KG1 (cell line): ENCODE measurements at regions not wholly inside any gene's neighbourhood (a gene's known extent, or its start where the extent isn't known, plus 50 kb on each side); places are given as distances from the start of the nearest gene placed in this dataset.

Experiments
- DNase-seq: peaks from one replicate; lab custom pipeline; 2025; lab: John Stamatoyannopoulos, UW

DNA sequence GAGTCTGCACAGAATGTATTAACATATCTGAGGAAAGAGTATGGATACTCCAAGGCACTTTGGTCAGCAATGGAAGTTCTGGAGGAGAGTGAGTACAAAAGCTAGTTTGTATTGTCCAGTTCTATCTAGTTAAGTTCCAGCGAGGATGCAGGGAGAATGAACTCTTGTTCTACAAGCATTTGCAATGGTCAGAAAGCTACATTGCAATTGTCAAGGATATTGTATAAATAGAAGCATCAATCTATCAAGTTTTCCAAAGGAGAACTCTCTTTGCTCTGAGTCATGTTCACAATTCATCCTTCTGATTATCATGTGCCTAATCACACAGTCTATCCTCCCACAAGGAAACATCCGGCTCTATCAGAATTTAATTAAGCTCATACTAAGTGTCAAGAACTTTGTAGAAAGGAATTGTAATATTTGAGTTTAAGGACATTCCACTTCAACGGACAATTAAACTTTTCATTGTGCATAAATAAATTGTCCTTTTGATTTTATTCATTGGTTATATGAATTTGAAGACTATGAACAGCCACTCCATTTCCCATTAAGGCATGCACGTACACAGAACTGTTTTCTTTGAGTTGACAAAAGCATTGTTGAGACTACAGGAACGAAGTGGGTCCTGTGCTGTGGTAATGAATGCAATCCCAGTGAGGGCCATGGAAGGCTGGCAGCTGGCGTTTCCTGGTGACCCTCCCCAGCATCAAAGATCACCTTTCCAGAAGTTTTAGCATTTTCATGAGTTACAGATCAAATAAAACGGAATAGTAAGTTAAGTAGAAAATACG is 973.5 kb upstream of the GOT2 start:
- no peak for DNase-seq

- DNase-seq = no peak
These were observed 968.1 kb upstream of the GOT2 start for GRCh38 chr16:59701963-59702930.

- no peak for DNase-seq
These were observed 965.7 kb upstream of the GOT2 start for GRCh38 chr16:59699786-59700185.

GRCh38 chr16:59698346-59699020 is 964.4 kb upstream of the GOT2 start:
- DNase-seq = no peak

- DNase-seq = no peak
These were observed 963.6 kb upstream of the GOT2 start for GRCh38 chr16:59697761-59698160.

DNA sequence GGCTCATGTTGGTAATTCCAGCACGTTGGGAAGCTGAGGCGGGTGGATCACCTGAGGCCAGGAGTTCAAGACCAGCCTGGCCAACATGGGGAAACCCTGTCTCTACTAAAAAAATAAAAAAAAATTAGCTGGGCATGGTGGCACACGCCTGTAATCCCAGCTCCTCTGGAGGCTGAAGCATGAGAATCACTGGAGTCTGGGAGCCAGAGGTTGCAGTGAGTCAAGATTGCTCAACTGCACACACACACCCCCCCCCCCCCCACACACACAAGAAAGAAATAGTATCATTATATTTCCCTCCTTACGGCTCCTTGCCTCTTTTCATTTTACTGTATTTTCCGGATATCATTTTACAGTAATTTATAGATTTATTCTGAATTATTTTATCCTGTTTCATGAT is 963.1 kb upstream of the GOT2 start:
- DNase-seq = no peak

GRCh38 chr16:59696495-59696894 is 962.4 kb upstream of the GOT2 start:
- no peak for DNase-seq

- DNase-seq = no peak
These were observed 956.1 kb upstream of the GOT2 start for GRCh38 chr16:59690216-59690615.

- DNase-seq = no peak
These were observed 953.9 kb upstream of the GOT2 start for GRCh38 chr16:59688006-59688405.

GRCh38 chr16:59686405-59686804 is 952.3 kb upstream of the GOT2 start:
- DNase-seq = no peak

DNA sequence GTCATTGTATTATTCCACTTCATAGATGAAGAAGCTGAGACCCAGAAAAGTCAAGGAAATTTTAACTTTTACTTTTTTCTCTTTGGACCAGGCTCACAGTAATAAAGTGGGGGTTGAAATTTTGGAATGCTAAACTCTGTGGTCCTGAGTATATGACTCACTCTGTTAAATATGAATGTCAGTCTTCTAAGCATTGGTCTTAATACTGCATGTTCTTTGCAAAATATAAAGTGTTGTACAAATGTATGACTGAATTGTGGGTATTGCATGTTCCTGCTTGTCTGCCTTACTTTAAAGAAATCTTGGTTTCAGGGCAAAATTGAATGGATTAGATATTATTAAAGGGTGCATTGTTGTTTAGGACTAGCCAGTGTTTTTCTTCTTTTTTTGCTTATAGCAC is 950.8 kb upstream of the GOT2 start:
- no peak for DNase-seq

- DNase-seq = no peak
These were observed 949.6 kb upstream of the GOT2 start for GRCh38 chr16:59683709-59684108.

GRCh38 chr16:59665618-59666220 is 931.6 kb upstream of the GOT2 start:
- DNase-seq = no peak

DNA sequence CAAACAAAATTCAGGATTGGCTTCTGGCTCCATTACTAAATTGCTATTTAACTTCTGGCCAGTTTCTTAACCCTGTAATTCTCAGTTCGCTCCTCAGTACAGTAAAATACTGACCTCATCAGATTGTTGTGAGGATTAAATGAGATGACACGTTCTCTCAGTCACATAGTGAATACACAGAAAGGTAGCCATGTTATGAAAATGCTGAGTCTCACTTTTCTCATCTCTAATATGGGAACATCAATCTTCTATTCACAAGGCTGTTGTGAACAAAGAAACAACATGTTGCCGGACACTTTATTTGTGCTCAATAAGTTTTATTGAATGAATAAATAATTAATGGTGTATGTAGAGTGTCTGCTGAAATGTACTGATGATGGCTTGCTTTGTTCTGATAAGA is 924.5 kb upstream of the GOT2 start:
- no peak for DNase-seq

GRCh38 chr16:59655031-59655430 is 920.9 kb upstream of the GOT2 start:
- DNase-seq = no peak

DNA sequence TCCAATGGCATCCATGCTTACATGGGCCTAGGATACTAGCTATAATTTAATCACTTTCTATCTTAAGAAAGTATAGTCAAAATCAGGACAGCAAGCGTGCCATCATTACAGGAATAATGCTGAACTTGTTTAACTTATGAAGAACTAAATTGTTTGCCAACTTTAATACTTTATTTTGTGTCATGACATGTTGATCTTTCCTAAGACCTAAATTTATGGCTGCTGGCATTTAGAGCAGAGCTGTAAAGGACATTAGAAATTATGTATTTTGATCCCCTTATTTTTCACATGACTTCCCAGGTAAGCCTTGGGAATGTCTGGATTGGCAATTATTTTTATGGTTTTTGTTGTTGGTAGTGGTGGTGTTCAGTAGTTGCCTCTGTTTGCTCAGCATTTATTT is 920.3 kb upstream of the GOT2 start:
- no peak for DNase-seq

GRCh38 chr16:59651662-59652061 is 917.5 kb upstream of the GOT2 start:
- DNase-seq = no peak

DNA sequence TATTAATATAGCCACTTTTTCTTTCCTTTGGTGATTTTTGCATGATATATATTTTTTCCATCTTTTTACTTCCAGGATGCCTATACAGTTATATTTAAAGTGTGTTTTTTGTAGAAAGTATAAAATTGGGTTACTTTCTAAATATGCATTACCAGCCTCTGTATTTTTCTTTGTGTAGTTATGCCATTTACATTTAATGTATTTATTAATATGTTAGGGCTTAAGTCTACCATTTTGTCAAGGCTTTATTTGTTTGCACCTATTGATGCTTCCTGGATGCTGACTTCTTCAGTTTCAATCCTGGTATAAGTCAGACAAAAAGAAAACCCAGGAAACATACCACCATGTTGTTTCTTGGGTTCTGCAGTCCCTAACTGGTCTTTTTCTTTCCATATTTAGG is 911.1 kb upstream of the GOT2 start:
- no peak for DNase-seq

- no peak for DNase-seq
These were observed 901.6 kb upstream of the GOT2 start for GRCh38 chr16:59635674-59636073.

DNA sequence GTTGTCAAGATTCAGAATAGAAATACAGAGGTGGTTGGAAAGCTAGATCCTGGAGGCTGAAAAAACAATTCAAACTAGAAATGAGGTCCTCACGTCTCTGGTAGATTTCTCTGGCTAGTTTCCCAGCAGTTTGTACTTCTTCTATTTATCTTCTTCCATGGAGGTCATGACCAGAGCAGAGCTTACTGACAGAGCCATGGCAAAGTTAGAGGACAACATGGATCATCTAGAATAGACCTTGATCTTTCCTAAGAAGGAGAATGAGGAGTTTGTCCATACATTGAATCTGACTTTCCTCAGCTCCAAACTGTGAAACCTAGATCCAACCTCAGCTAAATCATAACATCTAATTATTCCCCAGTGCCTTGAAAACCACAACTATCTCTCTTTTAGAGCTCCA is 900.8 kb upstream of the GOT2 start:
- DNase-seq = no peak

DNA sequence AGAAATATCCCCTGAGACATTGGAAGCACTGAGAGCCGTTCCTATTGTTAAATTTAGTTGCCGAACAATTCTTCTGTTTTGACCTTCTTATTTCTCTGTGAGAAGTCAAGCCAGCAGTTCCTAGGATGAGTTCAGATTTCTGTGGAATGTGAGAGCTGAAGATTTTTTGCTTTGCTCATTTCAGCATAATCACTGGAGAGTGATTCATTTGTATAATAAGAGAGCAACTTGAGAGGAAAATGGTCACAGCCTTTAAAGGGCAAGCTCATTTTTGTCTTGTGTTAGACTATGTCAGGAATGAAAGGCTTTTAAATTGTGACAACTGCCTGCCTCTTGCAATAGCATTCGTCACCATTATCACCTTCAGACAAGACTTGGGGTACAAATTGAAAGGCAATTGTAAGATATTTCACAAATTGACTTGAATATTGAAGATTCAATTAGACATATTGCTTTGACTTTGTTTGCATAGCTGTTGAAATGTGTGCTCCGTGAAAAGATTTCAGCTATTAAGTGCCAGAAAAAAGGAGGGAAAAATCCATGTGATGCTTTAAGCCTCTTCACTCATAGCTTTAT is 900.0 kb upstream of the GOT2 start:
- no peak for DNase-seq
